ENCODE measurements at regions not wholly inside any gene's neighbourhood (a gene's known extent, or its start where the extent isn't known, plus 50 kb on each side); places are given as distances from the start of the nearest gene placed in this dataset.
"Not testable (repeated sequence)": the region's sequence is repeated elsewhere in the genome, so short reads cannot be mapped to it uniquely, and the experiment has no call there.

- no peak for DNase-seq
- no peak for ATAC-seq
These were observed 379.7 kb downstream of the MAT2B start for GRCh38 chr5:163885117-163885516.

DNA sequence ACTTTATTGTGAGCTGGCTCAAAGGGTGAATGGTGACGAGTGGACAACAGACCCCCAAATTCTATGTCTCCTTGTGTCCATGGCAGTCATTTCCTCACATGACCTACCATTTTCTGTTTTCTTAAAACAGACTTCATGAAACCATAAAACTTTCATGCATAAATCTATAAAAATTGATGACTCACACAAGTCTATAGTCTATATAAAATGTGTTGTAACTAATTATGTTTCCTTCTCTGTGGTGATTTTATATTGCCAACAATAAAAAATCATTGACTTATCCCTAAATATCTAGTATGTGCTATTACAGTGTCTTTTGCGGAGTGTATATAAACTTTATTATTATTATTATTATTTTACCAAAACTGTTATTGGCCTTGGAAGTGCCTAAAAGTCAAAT lies 382.4 kb downstream of the MAT2B start:
- ATAC-seq (no peak), DNase-seq (no peak)

DNA sequence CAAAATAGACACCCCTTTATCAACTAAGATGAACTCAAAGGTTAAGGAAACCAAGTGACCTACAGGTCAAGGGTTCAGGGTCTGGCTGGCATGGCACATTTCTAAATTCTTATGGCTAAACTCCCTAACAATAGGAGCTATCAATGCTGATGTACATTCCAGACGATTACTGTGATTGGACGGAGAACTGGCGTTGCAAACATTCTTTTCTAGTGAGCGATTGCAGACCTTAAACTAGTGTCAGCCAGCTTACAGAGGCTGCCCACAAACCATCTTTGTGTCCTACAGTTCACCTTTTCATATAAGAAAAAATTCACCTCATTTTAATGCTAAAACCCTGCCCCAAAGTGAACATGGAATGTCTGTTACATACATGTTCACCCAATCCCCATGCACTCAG lies 382.9 kb downstream of the MAT2B start:
- DNase-seq = no peak
- ATAC-seq = no peak

DNA sequence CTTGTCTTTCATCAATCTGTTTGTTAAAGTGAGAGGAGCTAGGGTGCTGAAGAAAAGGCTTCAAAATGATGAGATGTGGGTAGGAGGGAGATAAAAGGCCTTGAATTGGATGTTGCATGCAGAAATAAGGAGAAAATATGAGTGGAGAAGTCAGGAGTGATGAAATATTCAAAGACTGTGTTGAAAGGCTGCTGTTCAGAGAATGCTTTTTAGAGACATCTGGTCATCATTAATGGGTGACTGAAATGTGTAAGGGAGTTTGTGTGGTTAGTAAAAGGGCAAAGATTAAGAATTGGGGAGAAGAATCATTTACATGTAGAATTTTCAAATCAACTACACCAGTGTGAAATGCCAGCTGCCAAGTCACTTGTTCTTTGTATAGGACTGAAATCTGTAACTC lies 383.9 kb downstream of the MAT2B start:
- no peak for DNase-seq
- no peak for ATAC-seq

- DNase-seq (no peak), ATAC-seq (no peak)
These were observed 384.8 kb downstream of the MAT2B start for GRCh38 chr5:163890261-163890660.

- DNase-seq (no peak), ATAC-seq (no peak)
These were observed 387.9 kb downstream of the MAT2B start for GRCh38 chr5:163893281-163893680.

GRCh38 chr5:163894645-163895044 lies 389.2 kb downstream of the MAT2B start:
- no peak for DNase-seq
- peak; percentile 36 for ATAC-seq

DNA sequence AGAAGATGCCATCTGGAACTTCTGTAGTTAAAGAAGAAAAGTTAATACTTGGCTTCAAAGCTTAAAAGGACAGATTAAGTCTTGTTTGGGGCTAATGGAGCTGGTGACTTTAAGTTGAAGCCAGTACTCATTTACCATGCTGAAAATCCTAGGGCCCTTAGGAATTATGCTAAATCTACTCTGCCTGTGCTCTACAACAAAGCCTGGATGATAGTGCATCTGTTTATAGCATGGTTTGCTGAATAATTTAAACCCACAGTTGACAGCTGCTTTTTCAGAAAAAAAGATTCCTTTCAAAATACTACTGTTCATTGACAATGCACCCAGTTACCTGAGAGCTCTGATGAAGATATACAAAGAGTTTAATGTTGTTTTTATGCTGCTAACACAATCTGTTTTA lies 393.5 kb downstream of the MAT2B start:
- no peak for DNase-seq
- no peak for ATAC-seq

DNA sequence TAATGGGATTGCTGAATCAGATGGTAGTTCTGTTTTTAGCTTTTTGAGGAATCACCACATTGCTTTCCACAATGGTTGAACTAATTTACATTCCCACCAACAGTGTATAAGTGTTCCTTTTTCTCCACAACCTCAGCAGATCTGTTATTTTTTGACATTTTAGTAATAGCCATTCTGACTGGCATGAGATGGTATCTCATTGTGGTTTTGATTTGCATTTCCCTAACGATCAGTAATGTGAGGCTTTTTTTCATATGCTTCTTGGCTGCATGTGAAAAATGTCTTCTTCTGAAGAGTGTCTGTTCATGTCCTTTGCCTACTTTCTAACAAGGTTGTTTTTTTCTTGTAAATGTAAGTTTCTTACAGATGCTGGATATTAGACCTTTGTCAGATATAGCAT lies 402.4 kb downstream of the MAT2B start:
- ATAC-seq = not testable (repeated sequence)

GRCh38 chr5:163908253-163908652 lies 402.8 kb downstream of the MAT2B start:
- DNase-seq (no peak), ATAC-seq (no peak)

More for the DNA sequence above, 402.4 kb downstream of the MAT2B start:
- not testable (repeated sequence) for DNase-seq

DNA sequence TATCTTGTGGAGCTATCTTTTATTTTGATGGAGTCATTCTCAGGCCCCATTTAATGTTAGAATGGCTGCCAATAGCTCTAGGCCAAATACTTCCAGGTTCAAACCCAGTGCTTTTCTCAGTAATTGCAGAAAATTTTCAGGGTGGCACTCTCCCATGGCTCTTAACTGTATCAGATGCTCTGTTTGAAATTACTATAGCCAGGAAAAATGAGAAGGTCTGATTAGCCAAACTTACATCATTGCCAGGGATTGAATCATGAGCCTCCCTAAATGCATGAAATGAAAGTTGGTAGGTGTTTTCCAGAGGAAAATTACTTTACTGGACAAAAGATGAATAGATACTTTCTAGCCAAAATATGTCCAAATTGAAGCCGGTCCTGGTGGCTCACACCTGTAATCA lies 404.8 kb downstream of the MAT2B start:
- ATAC-seq (no peak), DNase-seq (no peak)

GRCh38 chr5:163912046-163912445 lies 406.6 kb downstream of the MAT2B start:
- DNase-seq (no peak), ATAC-seq (no peak)

- DNase-seq = no peak
- ATAC-seq = no peak
These were observed 408.1 kb downstream of the MAT2B start for GRCh38 chr5:163913548-163913947.

- DNase-seq = peak; percentile 11
- ATAC-seq = no peak
These were observed 409.5 kb downstream of the MAT2B start for GRCh38 chr5:163914910-163915309.

DNA sequence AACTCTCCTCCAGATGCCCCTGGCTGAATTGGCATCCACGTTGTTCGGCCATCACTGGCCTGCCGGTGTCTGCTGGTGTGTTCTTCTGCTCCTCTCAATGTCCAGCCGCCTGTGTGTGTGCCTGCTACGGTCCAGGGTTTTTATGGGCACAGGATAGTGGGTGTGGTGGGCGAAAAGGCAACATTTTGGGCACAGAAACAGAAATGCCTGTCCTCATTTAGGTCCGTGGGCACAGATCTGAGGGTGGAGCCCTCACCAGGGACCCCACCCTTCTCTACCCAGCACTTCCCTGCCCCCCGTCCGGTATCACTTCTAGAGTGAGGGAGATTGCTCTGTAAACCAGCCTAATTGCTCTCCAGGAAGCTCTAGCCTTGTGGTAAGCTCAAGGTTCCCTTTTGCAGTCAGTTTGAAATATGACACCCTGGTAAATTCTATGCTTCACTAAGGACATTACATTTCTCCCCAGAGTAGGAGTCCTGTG lies 410.1 kb downstream of the MAT2B start:
- DNase-seq = no peak

GRCh38 chr5:163916376-163916775 lies 411.0 kb downstream of the MAT2B start:
- DNase-seq (peak; percentile 4), ATAC-seq (peak; percentile 25)

More for the DNA sequence above, 410.1 kb downstream of the MAT2B start:
- ATAC-seq = peak; percentile 36

GRCh38 chr5:163916861-163917260 lies 411.4 kb downstream of the MAT2B start:
- DNase-seq = no peak

DNA sequence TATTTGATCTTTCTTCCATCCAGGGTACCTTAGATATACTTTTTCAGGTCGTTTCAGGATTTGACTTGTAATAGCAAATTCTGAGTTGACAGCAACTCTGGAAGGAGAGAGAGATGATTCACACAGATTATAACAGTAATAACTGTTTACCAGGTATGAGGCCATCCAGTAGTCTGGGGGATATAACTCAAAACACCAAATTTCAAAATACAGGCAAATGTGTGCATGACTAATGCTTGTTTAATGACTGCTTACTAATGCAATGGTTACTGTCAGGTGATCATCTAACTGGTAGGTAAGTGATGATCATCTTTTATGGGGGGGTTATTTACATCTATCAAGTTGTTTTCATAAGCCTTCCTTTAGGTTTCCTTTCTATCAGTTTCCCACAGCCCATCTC lies 412.3 kb downstream of the MAT2B start:
- ATAC-seq = no peak

More at GRCh38 chr5:163916861-163917260, 411.4 kb downstream of the MAT2B start:
- ATAC-seq = no peak

GRCh38 chr5:163934990-163935389 lies 429.6 kb downstream of the MAT2B start:
- ATAC-seq, DNase-seq: not testable (repeated sequence)

More for the DNA sequence above, 412.3 kb downstream of the MAT2B start:
- DNase-seq = no peak

DNA sequence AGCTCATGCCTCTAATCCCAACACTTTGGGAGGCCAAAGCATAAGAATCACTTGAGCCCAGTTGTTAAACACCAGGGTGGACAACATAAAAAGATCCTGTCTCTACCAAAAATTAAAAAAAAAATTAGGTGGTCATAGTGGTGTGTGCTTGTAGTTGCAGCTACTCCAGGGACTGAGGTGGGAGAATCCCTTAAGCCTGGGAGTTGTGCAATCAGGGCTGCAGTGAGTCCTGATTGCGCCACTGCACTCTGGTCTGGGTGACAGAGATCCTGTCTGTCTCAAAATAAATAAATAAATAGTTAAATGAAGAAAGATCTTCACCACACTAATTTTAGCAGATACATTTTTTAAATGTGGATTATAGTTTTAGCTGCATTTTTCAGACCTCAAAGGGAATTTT lies 433.2 kb downstream of the MAT2B start:
- no peak for DNase-seq
- ATAC-seq = no peak

DNA sequence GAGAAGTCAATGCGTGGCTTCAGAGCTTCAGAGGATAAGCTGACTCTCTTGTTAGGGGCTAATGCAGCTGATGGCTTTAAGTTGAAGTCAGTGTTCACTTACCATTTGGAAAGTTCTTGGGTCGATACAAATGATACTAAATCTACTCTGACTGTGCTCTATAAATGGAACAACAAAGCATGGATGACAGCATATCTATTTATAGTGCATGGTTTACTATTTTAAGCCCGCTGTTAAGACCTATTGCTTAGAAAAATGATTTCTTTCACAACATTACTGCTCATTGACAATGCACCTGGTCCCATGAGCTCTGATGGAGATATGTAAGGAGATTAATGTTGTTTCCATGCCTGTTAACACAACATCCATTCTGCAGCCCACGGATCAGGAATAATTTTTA lies 435.7 kb downstream of the MAT2B start:
- ATAC-seq (no peak), DNase-seq (no peak)

DNA sequence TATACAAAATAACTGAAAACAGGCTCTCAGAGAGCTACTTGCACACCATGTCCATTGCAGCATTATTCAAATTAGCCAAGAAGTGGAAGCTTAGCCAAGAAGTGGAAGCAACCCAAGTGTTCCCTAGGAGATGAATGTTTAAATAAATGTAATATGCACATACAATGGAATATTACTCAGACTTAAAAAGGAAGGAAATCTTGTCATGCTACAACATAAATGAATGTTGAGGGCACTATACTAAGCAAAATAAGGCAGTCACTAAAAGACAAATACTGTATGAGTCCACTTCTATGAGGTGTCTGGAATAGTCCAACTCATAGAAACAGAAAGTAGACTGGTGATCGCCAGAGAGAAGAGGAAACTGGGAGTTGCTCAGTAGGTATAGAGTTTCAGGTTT lies 438.1 kb downstream of the MAT2B start:
- ATAC-seq (no peak), DNase-seq (no peak)

DNA sequence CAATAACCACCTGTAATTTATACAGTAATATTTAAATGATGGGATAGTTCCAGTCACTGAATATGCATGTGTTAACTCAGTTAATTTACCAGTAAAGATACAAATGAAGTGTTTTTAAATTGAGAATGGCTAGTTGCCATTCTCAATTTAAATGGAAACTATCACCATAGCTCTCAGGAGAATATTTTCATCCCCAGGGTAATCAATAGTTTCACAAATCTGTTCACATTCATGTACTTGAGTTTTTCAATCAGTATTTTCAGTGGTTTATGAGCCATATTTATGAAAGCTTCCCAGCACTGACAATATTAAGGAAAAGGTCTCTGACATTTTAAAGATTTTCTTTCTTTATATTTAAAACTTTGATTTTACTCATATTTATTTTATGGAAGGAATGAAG lies 439.3 kb downstream of the MAT2B start:
- ATAC-seq = no peak
- DNase-seq = no peak

- DNase-seq = no peak
- no peak for ATAC-seq
These were observed 442.6 kb downstream of the MAT2B start for GRCh38 chr5:163947848-163948666.
